Lung (tissue), 11 donors: ENCODE measurements at regions not wholly inside any gene's neighbourhood (a gene's known extent, or its start where the extent isn't known, plus 50 kb on each side); places are given as distances from the start of the nearest gene placed in this dataset.

Source experiments
- ATAC-seq: fragments of 200-7000 bp; cut with Tn5 transposase; one replicate; pipeline ENCODE4 v1.9.1; 2020; ENCODE audit warnings: moderate number of reproducible peaks; ENCODE audit not compliant: insufficient read depth, low FRiP score
- DNase-seq, 3 donors: peaks; one replicate each; pipeline ENCODE4 v3.0.0-alpha.2; 2013 to 2017
- H3K27ac ChIP-seq, 2 donors: one replicate each; pipeline ENCODE4 v1.5.1; 2013; ENCODE audit warnings: mild to moderate bottlenecking in 2 of 2, moderate library complexity in 2 of 2, control low read depth in 1 of 2, inconsistent platforms in 1 of 2, low read depth in 1 of 2, low read length in 1 of 2
- H3K27me3 ChIP-seq, 3 donors: one replicate each; pipeline ENCODE4 v1.5.1; 2013; ENCODE audit warnings: low read length in 2 of 3; ENCODE audit not compliant: control insufficient read depth in 3 of 3, insufficient read depth in 3 of 3
- H3K36me3 ChIP-seq, 4 donors: one replicate each; pipeline ENCODE4 v1.5.1; 2013; ENCODE audit warnings: low read length in 4 of 4, mild to moderate bottlenecking in 1 of 4, moderate library complexity in 1 of 4; ENCODE audit not compliant: control insufficient read depth in 4 of 4, insufficient read depth in 4 of 4
- H3K4me1 ChIP-seq, 5 donors: one replicate each; pipeline ENCODE4 v1.5.1; 2013; ENCODE audit warnings: low read length in 5 of 5, mild to moderate bottlenecking in 2 of 5, moderate library complexity in 1 of 5; ENCODE audit not compliant: control insufficient read depth in 5 of 5, insufficient read depth in 5 of 5
- H3K4me3 ChIP-seq: one replicate; pipeline ENCODE4 v1.5.1; 2013; ENCODE audit warnings: mild to moderate bottlenecking, control low read depth, moderate library complexity
- H3K9ac ChIP-seq, 2 donors: one replicate each; pipeline ENCODE4 v1.5.1; 2013; ENCODE audit warnings: low read length in 2 of 2, control low read depth in 1 of 2; ENCODE audit not compliant: insufficient read depth in 1 of 2
- H3K9me3 ChIP-seq, 4 donors: one replicate each; pipeline ENCODE4 v1.5.1; 2013; ENCODE audit warnings: low read length in 3 of 4, mild to moderate bottlenecking in 1 of 4, moderate library complexity in 1 of 4; ENCODE audit not compliant: control insufficient read depth in 4 of 4, insufficient read depth in 3 of 4
- CTCF ChIP-seq: IDR thresholded peaks from 2 replicates; pipeline ENCODE4 v1.5.1; 2012; ENCODE audit warnings: mild to moderate bottlenecking; ENCODE audit errors: control extremely low read depth, extremely low read depth
- WGBS, 2 donors: extraction: QIAGEN DNeasy Blood & Tissue Kit; methylation state at CpG; one replicate each; pipeline ENCODE4 v1.1.7; 2013; 5-methylcytosine and 5-hydroxymethylcytosine counted together
- donor health status: control.
- donor health status: control.
- donor health status: Bipolar disorder and iron deficiency.
- donor health status: healthy.
- donor health status: DM: yes; HTN: yes; CAD: no.

- Histone ChIP-seq H3K9ac (no peak overlapping the region), H3K4me1 (no peaks in the 10 kb centered on the region), H3K27ac (no peak overlapping the region), H3K9me3 (peaks cover 0 to 9% (median under 1%) of the 10 kb centered on the region in 4 donors), H3K27me3 (peaks cover 0 to 4% (median 2%) of the 10 kb centered on the region in 3 donors), H3K4me3 (no peak overlapping the region), H3K36me3 (no peaks in the 10 kb centered on the region)
- ATAC-seq: no peak
- no peak for DNase-seq
- no peak for TF ChIP-seq CTCF
- WGBS, 2 donors: 23 to 63% methylated on average over 1 of the region's 1 CpG
Measured at GRCh38 chrX:69562904-69563578, 52.9 kb upstream of the EDA start.

DNA sequence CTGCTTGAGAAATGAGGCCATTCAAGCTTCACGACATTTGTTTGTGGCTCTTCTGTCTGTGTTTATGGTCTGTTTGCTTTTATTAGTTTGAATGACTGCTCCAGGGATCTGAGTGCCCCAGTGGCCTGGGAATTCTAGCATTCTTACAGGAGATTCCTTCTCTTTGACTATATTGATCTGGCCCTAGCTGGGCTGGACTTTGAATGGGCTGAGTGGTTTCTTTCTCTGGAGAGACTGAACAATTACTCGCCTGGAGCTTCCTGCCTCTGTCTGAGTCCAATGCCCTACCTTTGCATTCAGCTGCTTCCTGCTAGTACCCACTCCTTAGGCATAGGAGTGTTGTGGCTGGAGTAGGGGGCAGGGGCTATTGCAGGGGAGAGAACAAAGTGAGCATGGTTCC lies 51.2 kb upstream of the EDA start:
- Histone ChIP-seq H3K27me3 (peaks cover 0 to 4% (median 2%) of the 10 kb centered on the region in 3 donors), H3K9me3 (peaks cover 0 to 9% (median under 1%) of the 10 kb centered on the region in 4 donors), H3K27ac (no peak overlapping the region), H3K9ac (no peak overlapping the region), H3K4me3 (no peak overlapping the region), H3K4me1 (no peaks in the 10 kb centered on the region), H3K36me3 (no peaks in the 10 kb centered on the region)
- DNase-seq: no peak
- TF ChIP-seq CTCF: no peak
- no peak for ATAC-seq
- 69% methylated on average over 2 of the region's 2 CpGs for WGBS, 2 donors

DNA sequence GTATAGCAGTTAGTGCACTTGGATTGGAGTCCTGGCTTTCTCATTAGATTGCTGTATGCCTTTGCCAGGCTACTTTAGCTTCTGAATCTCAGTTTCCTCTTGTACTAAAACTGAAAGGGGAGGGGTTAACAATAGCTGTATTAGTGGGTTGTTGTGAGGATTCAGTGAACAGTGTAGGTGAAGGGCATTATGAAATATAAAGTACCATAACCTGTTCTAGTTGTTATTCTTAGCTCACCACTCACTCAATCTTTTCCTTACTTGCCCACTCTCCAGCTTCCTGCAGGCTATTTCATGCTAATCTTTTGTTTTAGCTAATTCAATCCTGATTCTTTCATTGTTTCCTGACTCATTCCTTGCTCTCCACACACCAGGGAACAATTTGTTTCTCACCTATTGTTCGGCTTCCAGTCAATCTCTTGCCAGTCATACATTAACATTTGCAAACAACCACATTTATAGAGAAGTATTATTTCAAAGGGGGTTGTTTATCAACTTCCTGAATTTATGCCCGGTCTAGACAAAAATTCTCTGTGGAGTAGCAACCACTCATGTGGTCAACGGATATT lies 50.6 kb upstream of the EDA start:
- H3K9ac ChIP-seq: no peak overlapping the region
- no peak for TF ChIP-seq CTCF
- 59 to 64% methylated on average over 3 of the region's 3 CpGs for WGBS, 2 donors
- DNase-seq: no peak
- peaks cover 0 to 5% (median 1%) of the 10 kb centered on the region in 3 donors for H3K27me3 ChIP-seq
- no peaks in the 10 kb centered on the region for H3K4me1 ChIP-seq
- no peak for ATAC-seq
- peaks cover 0 to 9% (median under 1%) of the 10 kb centered on the region in 4 donors for H3K9me3 ChIP-seq
- H3K36me3 ChIP-seq: no peaks in the 10 kb centered on the region
- H3K27ac ChIP-seq: no peak overlapping the region
- no peak overlapping the region for H3K4me3 ChIP-seq
